ENCODE measurements at regions not wholly inside any gene's neighbourhood (a gene's known extent, or its start where the extent isn't known, plus 50 kb on each side); places are given as distances from the start of the nearest gene placed in this dataset.

- TF ChIP-seq CTCF (IDR thresholded peaks at IDR 0.05; ENCODE audit: low read depth, low read length, missing input control) = no peak
- TF ChIP-seq SP1 (IDR thresholded peaks at IDR 0.05) = peak; percentile 8
- no peak for TF ChIP-seq TAF1 (conservative IDR thresholded peaks at IDR 0.05)
- TF ChIP-seq REST (IDR thresholded peaks at IDR 0.05) = no peak
- no peak for TF ChIP-seq JUND (IDR thresholded peaks at IDR 0.05)
- no peak for TF ChIP-seq ZBTB33 (IDR thresholded peaks at IDR 0.05)
Observed at GRCh38 chr6:113457198-113457597, 399.9 kb upstream of the MARCKS start.
